GM20431 (cell line): ENCODE measurements at regions not wholly inside any gene's neighbourhood (a gene's known extent, or its start where the extent isn't known, plus 50 kb on each side); places are given as distances from the start of the nearest gene placed in this dataset.
"Not testable (repeated sequence)": the region's sequence is repeated elsewhere in the genome, so short reads cannot be mapped to it uniquely, and the experiment has no call there.

ENCODE experiments used
- in situ Hi-C: fragments of 300-500 bp; cut with MseI, MboI; formaldehyde crosslinking; loops from one replicate; pipeline ENCODE4 v1.15.0; 2020; ENCODE audit warnings: low sequenced_read_pairs; ENCODE audit not compliant: unreplicated experiment

GRCh38 chr16:62741692-62742091 is 705.5 kb upstream of the CDH8 start:
- in situ Hi-C loops: no loop called here

- in situ Hi-C loops: no loop called here
Observed at GRCh38 chr16:62738666-62739460, 702.6 kb upstream of the CDH8 start.

GRCh38 chr16:62732092-62732491 is 695.9 kb upstream of the CDH8 start:
- in situ Hi-C loops: no loop called here

- in situ Hi-C loops: not testable (repeated sequence)
Observed at GRCh38 chr16:62724670-62725269, 688.5 kb upstream of the CDH8 start.

GRCh38 chr16:62720651-62721050 is 684.4 kb upstream of the CDH8 start:
- in situ Hi-C loops: no loop called here

- in situ Hi-C loops: no loop called here
Observed at GRCh38 chr16:62717026-62717425, 680.8 kb upstream of the CDH8 start.

GRCh38 chr16:62715701-62716100 is 679.5 kb upstream of the CDH8 start:
- in situ Hi-C loops: no loop called here

- in situ Hi-C loops: no loop called here
Observed at GRCh38 chr16:62712566-62712965, 676.3 kb upstream of the CDH8 start.

- in situ Hi-C loops: no loop called here
Observed at GRCh38 chr16:62711797-62712196, 675.6 kb upstream of the CDH8 start.

- in situ Hi-C loops: no loop called here
Observed at GRCh38 chr16:62709794-62710193, 673.6 kb upstream of the CDH8 start.

GRCh38 chr16:62701426-62701825 is 665.2 kb upstream of the CDH8 start:
- in situ Hi-C loops: no loop called here

GRCh38 chr16:62700426-62701294 is 664.4 kb upstream of the CDH8 start:
- in situ Hi-C loops: no loop called here

- in situ Hi-C loops: no loop called here
Observed at GRCh38 chr16:62692685-62693084, 656.4 kb upstream of the CDH8 start.

GRCh38 chr16:62681819-62682218 is 645.6 kb upstream of the CDH8 start:
- in situ Hi-C loops: no loop called here

- in situ Hi-C loops: no loop called here
Observed at GRCh38 chr16:62678796-62679195, 642.6 kb upstream of the CDH8 start.

- in situ Hi-C loops: no loop called here
Observed at GRCh38 chr16:62676306-62676705, 640.1 kb upstream of the CDH8 start.

- in situ Hi-C loops: no loop called here
Observed at GRCh38 chr16:62665269-62665668, 629.0 kb upstream of the CDH8 start.

GRCh38 chr16:62664566-62664965 is 628.3 kb upstream of the CDH8 start:
- in situ Hi-C loops: no loop called here

GRCh38 chr16:62661435-62661834 is 625.2 kb upstream of the CDH8 start:
- in situ Hi-C loops: no loop called here

GRCh38 chr16:62657116-62657515 is 620.9 kb upstream of the CDH8 start:
- in situ Hi-C loops: no loop called here
